ENCODE measurements at regions not wholly inside any gene's neighbourhood (a gene's known extent, or its start where the extent isn't known, plus 50 kb on each side); places are given as distances from the start of the nearest gene placed in this dataset.

GRCh38 chr4:117704721-117705120 lies 329.6 kb upstream of the NDST3 start:
- no peak overlapping the region for H3K4me3 Mint-ChIP-seq
- H3K9me3 Mint-ChIP-seq = peaks cover 7 to 19% of the 10 kb centered on the region in 2 experiments; a peak in 4 of 5 replicates
- no peaks in the 10 kb centered on the region for H3K4me1 Mint-ChIP-seq

More at GRCh38 chr4:117704721-117705120, 329.6 kb upstream of the NDST3 start:
- Histone ChIP-seq H3K23ac (ENCODE audit: insufficient read length, low read depth, low read length) (no peak overlapping the region), H3K27me3 (ENCODE audit: insufficient read depth, low read length) (no peaks in the 10 kb centered on the region), H2BK120ac (ENCODE audit: low read depth, low read length, poor library complexity, severe bottlenecking) (no peak overlapping the region), H3K9ac (ENCODE audit: extremely low read depth, insufficient read length, low read length) (no peak overlapping the region), H4K91ac (ENCODE audit: insufficient read length, low read depth, low read length) (no peak overlapping the region), H3K23me2 (ENCODE audit: insufficient read length, low read depth, low read length, poor library complexity, severe bottlenecking) (no peaks in the 10 kb centered on the region), H2BK20ac (ENCODE audit: low read depth, low read length, poor library complexity, severe bottlenecking) (no peak overlapping the region), H2BK12ac (ENCODE audit: insufficient read length, low read depth, low read length) (no peak overlapping the region), H2AFZ (ENCODE audit: low read length) (no peak overlapping the region), H3K4ac (ENCODE audit: low read depth, low read length) (no peak overlapping the region), H3K79me2 (ENCODE audit: insufficient read depth, low read length) (no peaks in the 10 kb centered on the region), H2BK15ac (ENCODE audit: low read depth, low read length) (no peak overlapping the region), H3K14ac (ENCODE audit: insufficient read depth, low read length) (no peak overlapping the region), H2BK5ac (ENCODE audit: insufficient read length, low read length) (no peak overlapping the region), H4K8ac (replicated peaks; ENCODE audit: insufficient read length, low read depth, low read length) (no peak overlapping the region), H4K5ac (ENCODE audit: insufficient read length, low read depth, low read length) (no peak overlapping the region), H3K79me1 (ENCODE audit: insufficient read depth, low read depth, low read length, poor library complexity, severe bottlenecking) (no peaks in the 10 kb centered on the region), H3K4me1 (ENCODE audit: insufficient read depth, low read length) (no peaks in the 10 kb centered on the region), H2AK5ac (ENCODE audit: insufficient read length, low read length) (no peak overlapping the region), H3K27ac (ENCODE audit: insufficient read length, low read depth, low read length) (no peak overlapping the region), H3K9me3 (ENCODE audit: control insufficient read depth, low read depth, low read length) (no peaks in the 10 kb centered on the region), H3T11ph (ENCODE audit: low read length) (no peak overlapping the region), H3K56ac (ENCODE audit: insufficient read length, low read depth, low read length) (no peak overlapping the region), H4K20me1 (ENCODE audit: control insufficient read depth, insufficient read depth, insufficient read length) (no peaks in the 10 kb centered on the region), H3K18ac (ENCODE audit: insufficient read length, low read depth, low read length) (no peak overlapping the region), H3K4me2 (ENCODE audit: insufficient read depth, insufficient read length, low read length) (no peak overlapping the region)
- Mint-ChIP-seq H3K27ac (no peak overlapping the region), H3K27me3 (ENCODE audit: low read depth) (no peaks in the 10 kb centered on the region), H3K36me3 (ENCODE audit: insufficient read depth in 1 of 3, low read depth in 3 of 3) (peaks cover 0 to 9% (median 4%) of the 10 kb centered on the region in 3 experiments; a peak in 3 of 7 replicates)
- no peak for DNase-seq
- WGBS (ENCODE audit: extremely low coverage, insufficient read length, low lambda C conversion rate) = no CpG with 5 or more reads among the region's 2 CpGs
- TF ChIP-seq CTCF (conservative IDR thresholded peaks at IDR 0.05) = no peak

Data from H9 (cell line).